Activated T-cell treated with anti-CD3 and anti-CD28 coated beads for 4 hours (primary cell): ENCODE measurements at regions not wholly inside any gene's neighbourhood (a gene's known extent, or its start where the extent isn't known, plus 50 kb on each side); places are given as distances from the start of the nearest gene placed in this dataset.
"Not testable (repeated sequence)": the region's sequence is repeated elsewhere in the genome, so short reads cannot be mapped to it uniquely, and the experiment has no call there.

Source experiments
- DNase-seq: peaks from one replicate; pipeline ENCODE4 v3.0.0-alpha.2; 2020

- not testable (repeated sequence) for DNase-seq
Measured at GRCh38 chr10:42177793-42178689, 460.3 kb downstream of the ZNF33B start.

GRCh38 chr10:42177077-42177792 lies 461.1 kb downstream of the ZNF33B start:
- DNase-seq: no peak

DNA sequence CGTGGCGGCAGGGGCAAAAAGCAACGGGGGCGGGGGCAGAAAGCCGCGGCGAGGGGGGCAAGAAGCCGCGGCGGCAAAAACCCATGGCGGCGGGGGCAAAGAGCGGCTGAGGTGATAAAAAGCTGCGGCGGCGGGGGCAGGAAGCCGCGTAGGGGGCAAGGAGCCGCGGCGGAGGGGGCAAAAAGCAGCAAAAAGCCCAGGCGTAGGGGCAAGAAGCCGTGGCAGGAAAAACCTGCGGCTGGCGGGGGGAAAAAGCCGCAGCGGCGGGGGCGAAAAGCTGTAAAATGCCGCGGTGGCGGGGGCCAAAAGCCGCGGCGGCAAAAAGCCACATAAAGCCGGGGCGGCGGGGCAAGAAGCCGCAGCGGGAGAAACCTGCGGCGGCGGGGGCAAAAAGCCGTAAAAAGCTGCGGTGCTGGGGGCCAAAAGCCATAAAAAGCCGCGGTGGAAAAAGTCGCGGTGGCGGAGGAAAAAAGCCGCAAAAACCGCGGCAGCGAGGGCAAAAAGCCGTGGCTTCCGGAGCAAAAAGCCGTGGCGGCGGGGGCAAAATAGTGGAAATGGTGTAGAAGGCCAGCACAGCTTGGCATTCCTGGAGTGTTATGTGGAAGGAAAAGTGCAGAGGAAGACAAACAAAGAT lies 487.8 kb downstream of the ZNF33B start:
- no peak for DNase-seq

DNA sequence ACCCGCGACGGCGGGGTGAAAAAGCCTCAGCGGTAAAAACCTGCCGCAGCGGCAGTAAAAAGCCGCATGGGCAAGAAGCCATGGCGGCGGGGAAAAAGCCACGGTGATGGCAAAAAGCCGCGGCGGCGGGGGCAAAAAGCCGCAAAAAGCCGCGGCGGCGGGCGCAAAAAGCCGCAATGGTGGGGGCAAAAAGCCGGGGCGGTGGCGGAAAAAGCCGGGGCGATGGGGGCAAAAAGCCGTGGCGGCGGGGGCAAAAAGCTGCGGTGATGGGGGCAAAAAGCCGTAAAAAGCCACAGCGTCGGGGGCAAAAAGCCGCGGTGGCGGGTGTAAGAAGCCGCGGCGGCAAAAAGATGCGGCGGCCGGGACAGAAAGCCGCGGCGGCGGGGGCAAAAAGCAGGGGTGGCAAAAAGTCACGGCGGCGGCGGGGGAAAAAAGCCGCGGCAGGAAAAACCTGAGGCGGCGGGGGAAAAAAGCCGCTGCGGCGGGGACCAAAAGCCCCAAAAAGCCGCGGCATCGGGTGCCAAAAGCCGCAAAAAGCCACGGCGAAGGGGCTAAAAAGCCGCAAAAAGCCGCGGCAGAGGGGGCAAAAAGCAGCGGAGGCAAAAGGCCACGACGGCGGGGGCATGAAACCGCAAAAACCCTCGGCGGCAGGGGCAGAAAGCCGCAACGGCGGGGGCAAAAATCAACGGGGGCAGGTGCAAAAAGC lies 488.5 kb downstream of the ZNF33B start:
- DNase-seq: no peak

GRCh38 chr10:42149027-42149700 lies 489.2 kb downstream of the ZNF33B start:
- no peak for DNase-seq

DNA sequence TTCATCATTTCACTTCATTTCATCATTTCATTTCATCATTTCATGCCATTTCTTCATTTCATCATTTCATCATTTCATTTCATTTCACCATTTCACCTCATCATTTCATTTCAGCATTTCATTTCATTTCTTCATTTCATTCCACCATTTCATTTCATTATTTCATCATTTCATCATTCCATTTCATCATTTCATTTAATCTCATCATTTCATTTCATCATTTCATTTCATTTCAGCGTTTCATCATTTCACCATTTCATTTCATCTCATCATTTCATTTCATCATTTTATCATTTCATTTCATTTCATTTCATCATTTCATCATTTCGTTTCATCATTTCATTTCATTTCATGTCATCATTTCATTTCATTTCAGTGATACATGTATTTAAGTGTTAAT lies 492.2 kb downstream of the ZNF33B start:
- DNase-seq: not testable (repeated sequence)

DNA sequence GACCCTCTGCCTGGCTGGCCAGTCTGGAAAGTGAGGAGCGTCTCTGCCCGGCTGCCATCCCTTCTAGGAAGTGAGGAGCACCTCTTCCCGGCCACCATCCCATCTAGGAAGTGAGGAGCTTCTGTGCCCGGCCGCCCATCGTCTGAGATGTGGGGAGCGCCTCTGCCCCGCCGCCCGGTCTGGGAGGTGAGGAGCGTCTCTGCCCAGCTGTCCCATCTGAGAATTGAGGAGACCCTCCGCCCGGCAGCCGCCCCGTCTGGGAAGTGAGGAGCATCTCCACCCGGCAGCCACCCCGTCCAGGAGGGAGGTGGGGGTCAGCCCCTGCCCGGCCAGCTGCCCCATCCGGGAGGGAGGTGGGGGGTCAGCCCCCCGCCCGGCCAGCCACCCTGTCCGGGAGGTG lies 500.3 kb downstream of the ZNF33B start:
- not testable (repeated sequence) for DNase-seq

DNA sequence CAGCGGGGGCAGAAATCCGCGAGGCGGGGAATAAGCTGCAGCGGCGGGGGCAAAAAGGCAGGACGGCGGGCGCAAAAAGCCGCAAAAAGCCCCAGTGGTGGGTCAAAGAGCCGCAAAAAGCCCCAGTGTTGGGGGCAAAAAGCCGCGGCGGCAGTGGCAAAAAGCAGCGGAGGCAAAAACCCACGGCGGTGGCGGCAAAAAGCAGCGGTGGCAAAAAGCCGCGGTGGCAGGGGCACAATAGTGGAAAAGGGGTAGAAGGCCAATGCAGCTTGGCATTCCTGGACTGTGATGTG lies 525.3 kb downstream of the ZNF33B start:
- DNase-seq: no peak

DNA sequence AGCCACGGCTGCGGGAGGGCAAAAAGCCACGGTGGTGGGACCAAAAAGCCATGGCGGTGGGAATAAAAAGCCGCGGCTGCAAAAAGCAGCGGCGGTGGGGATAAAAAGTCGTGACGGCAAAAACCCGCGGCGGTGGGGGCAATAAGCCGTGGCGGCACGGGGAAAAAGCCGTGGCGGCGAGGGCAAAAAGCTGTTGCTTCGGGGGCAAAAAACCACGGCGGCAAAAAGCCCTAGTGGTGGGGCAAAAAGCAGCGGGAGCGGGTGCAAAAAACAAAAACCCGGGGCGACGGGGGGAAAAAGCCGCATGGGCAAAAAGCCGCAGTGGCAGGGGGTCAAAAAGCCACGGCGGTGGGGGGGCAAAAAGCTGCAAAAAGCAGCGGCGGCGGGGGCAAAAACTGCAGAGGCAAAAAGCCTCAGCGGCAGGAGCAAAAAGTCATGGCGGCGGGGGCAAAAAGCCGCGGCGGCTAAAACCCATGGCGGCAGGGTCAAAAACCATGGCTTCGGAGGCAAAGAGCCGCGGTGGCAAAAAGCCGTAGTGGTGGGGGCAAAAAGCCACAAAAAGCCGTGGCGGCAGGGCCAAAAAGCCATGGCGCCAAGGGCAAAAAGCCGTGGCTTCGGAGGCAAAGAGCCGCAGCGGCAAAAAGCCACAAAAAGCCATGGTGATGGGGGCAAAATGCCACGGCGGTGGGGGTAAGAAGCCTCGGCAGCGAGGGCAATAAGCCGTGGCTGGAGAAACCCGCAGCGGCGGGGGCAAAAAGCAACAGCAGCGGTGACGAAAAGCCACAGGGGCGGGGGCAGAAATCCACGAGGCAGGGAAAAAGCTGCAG lies 525.8 kb downstream of the ZNF33B start:
- no peak for DNase-seq

GRCh38 chr10:42111661-42112330 lies 526.6 kb downstream of the ZNF33B start:
- no peak for DNase-seq

DNA sequence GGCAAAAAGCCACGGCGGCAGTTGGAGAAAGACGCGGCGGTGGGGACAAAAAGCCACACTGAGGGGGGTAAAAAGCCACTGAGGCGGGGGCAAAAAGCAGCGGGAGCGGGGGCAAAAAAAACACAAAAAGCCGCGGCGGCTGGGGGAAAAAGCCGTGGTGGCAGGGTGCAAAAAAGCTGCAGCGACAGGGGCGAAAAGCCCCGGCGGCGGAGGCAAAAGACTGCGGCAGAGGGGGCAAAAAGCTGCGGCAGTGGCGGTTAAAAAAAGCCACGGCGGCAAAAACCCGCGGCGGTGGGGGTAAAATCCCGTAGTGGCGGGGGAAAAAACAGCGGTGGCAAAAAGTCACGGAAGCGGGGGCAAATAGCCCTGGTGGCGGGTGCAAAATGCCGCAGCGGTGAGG lies 527.3 kb downstream of the ZNF33B start:
- no peak for DNase-seq
